Nephron progenitor cell (in vitro differentiated cells): ENCODE measurements at regions not wholly inside any gene's neighbourhood (a gene's known extent, or its start where the extent isn't known, plus 50 kb on each side); places are given as distances from the start of the nearest gene placed in this dataset.
A peak's percentile ranks its signal among the peaks of the same experiment; 100 is the strongest.

Source experiments
- DNase-seq: peaks from one replicate; pipeline ENCODE4 v3.0.0; 2021
- H3K27ac Mint-ChIP-seq: 2 replicates; pipeline ENCODE4 v1.8.0; 2021; ENCODE audit warnings: mild to moderate bottlenecking, moderate library complexity, mixed read lengths
- H3K27me3 Mint-ChIP-seq: 2 replicates; pipeline ENCODE4 v1.8.0; 2021; ENCODE audit warnings: mild to moderate bottlenecking, low read depth, mixed read lengths; ENCODE audit not compliant: poor library complexity
- H3K36me3 Mint-ChIP-seq: 2 replicates; pipeline ENCODE4 v1.8.0; 2021; ENCODE audit warnings: low read depth, mixed read lengths
- H3K4me1 Mint-ChIP-seq: 2 replicates; pipeline ENCODE4 v1.8.0; 2021; ENCODE audit warnings: mixed read lengths
- H3K4me3 Mint-ChIP-seq: 2 replicates; pipeline ENCODE4 v1.8.0; 2021; ENCODE audit warnings: mild to moderate bottlenecking, moderate library complexity, mixed read lengths
- H3K9me3 Mint-ChIP-seq: 2 replicates; pipeline ENCODE4 v1.8.0; 2021; ENCODE audit warnings: mild to moderate bottlenecking, moderate library complexity, mixed read lengths
- CTCF ChIP-seq: fragments of 200-600 bp; sonication (generic); IDR thresholded peaks from 2 replicates; pipeline ENCODE4 v1.5.0; 2021; ENCODE audit warnings: antibody characterized with exemption

- Mint-ChIP-seq H3K27me3 (no peaks in the 10 kb centered on the region), H3K4me1 (peaks cover 33% of the 10 kb centered on the region), H3K9me3 (peaks cover 11% of the 10 kb centered on the region), H3K4me3 (no peak overlapping the region), H3K27ac (no peak overlapping the region), H3K36me3 (peaks cover 6% of the 10 kb centered on the region)
- DNase-seq = no peak
- no peak for TF ChIP-seq CTCF
Observed at GRCh38 chr12:42683933-42684801, 94.6 kb upstream of the PRICKLE1 start.

GRCh38 chr12:42683266-42683665 lies 93.7 kb upstream of the PRICKLE1 start:
- Mint-ChIP-seq H3K27me3 (peaks cover 2% of the 10 kb centered on the region), H3K4me1 (peaks cover 29% of the 10 kb centered on the region), H3K4me3 (no peak overlapping the region), H3K27ac (peak overlapping the region; percentile 26), H3K9me3 (peaks cover 16% of the 10 kb centered on the region), H3K36me3 (peaks cover 10% of the 10 kb centered on the region)
- DNase-seq = no peak
- no peak for TF ChIP-seq CTCF

GRCh38 chr12:42679466-42679865 lies 89.9 kb upstream of the PRICKLE1 start:
- peaks cover 32% of the 10 kb centered on the region for H3K4me1 Mint-ChIP-seq
- no peak overlapping the region for H3K27ac Mint-ChIP-seq
- no peak overlapping the region for H3K4me3 Mint-ChIP-seq
- no peak for DNase-seq
- peaks cover 6% of the 10 kb centered on the region for H3K27me3 Mint-ChIP-seq
- no peak for TF ChIP-seq CTCF
- H3K9me3 Mint-ChIP-seq = peaks cover 17% of the 10 kb centered on the region
- H3K36me3 Mint-ChIP-seq = peaks cover 12% of the 10 kb centered on the region

- Mint-ChIP-seq H3K9me3 (peaks cover 17% of the 10 kb centered on the region), H3K27me3 (peaks cover 8% of the 10 kb centered on the region), H3K27ac (no peak overlapping the region), H3K36me3 (peaks cover 12% of the 10 kb centered on the region), H3K4me1 (peaks cover 23% of the 10 kb centered on the region), H3K4me3 (no peak overlapping the region)
- no peak for TF ChIP-seq CTCF
- DNase-seq = no peak
Observed at GRCh38 chr12:42677461-42677860, 87.9 kb upstream of the PRICKLE1 start.

GRCh38 chr12:42673535-42673934 lies 84.0 kb upstream of the PRICKLE1 start:
- peaks cover 6% of the 10 kb centered on the region for H3K27me3 Mint-ChIP-seq
- H3K4me1 Mint-ChIP-seq = peaks cover 17% of the 10 kb centered on the region
- peaks cover 15% of the 10 kb centered on the region for H3K9me3 Mint-ChIP-seq
- H3K36me3 Mint-ChIP-seq = peaks cover 10% of the 10 kb centered on the region
- no peak for TF ChIP-seq CTCF
- no peak for DNase-seq
- no peak overlapping the region for H3K4me3 Mint-ChIP-seq
- no peak overlapping the region for H3K27ac Mint-ChIP-seq

- H3K4me1 Mint-ChIP-seq = peaks cover 5% of the 10 kb centered on the region
- no peak overlapping the region for H3K27ac Mint-ChIP-seq
- peaks cover 6% of the 10 kb centered on the region for H3K9me3 Mint-ChIP-seq
- TF ChIP-seq CTCF = no peak
- no peak for DNase-seq
- H3K27me3 Mint-ChIP-seq = peaks cover 2% of the 10 kb centered on the region
- no peaks in the 10 kb centered on the region for H3K36me3 Mint-ChIP-seq
- no peak overlapping the region for H3K4me3 Mint-ChIP-seq
Observed at GRCh38 chr12:42670719-42671118, 81.2 kb upstream of the PRICKLE1 start.
